K562 (cell line): ENCODE measurements at regions not wholly inside any gene's neighbourhood (a gene's known extent, or its start where the extent isn't known, plus 50 kb on each side); places are given as distances from the start of the nearest gene placed in this dataset.

Experiments used
- ATAC-seq: fragments of 200-7000 bp; cut with Tn5 transposase; 3 replicates; pipeline ENCODE4 v1.9.1; 2020; ENCODE audit warnings: moderate library complexity
- BruUV-seq: library from RNA; stranded (reverse); fragments of 400-500 nt; replicated peaks from 2 replicates; lab custom pipeline; 2021; lab: Mats Ljungman, UMichigan
- CTCF ChIA-PET: fragments of 300-600 bp; formaldehyde crosslinking; extraction: SDS; loops from one replicate; lab custom pipeline; 2021; ENCODE audit warnings: low intra/inter-chr PET ratio; lab: Yijun Ruan, JAX
- POLR2A ChIA-PET: fragments of 300-600, 350-650 bp; sonication (Branson Sonifier 250); formaldehyde crosslinking; extraction: SDS; loops from one replicate; lab custom pipeline; 2021; ENCODE audit warnings: antibody characterized with exemption, inconsistent platforms; lab: Yijun Ruan, JAX
- DNase-seq, 4 experiments: peaks; one replicate each; pipeline versions ENCODE4 v3.0.0 to v3.0.0-alpha.2; 2011 to 2018; ENCODE audit warnings: low spot score in 3 of 4, mixed read lengths in 3 of 4; ENCODE audit errors: extremely low read depth in 1 of 4
- FAIRE-seq: peaks from 2 replicates; lab custom pipeline; 2011; peaks lifted over from hg19 to GRCh38; lab: Jason Lieb, UNC
- H2AFZ ChIP-seq: 2 replicates; pipeline ENCODE4 v1.6.0; 2011; ENCODE audit warnings: low read depth, low read length, control low read depth, inconsistent platforms
- H3K27ac ChIP-seq: fragments of 200-600 bp; 3 replicates; pipeline ENCODE4 v1.8.0; 2011; ENCODE audit warnings: low read depth, mild to moderate bottlenecking, control low read depth, inconsistent platforms, low read length, moderate library complexity, mixed read lengths; ENCODE audit errors: extremely low read depth
- H3K27me3 ChIP-seq, 2 experiments: fragments of 300-600 bp in 1 of 2; 2 replicates in 1 of 2; 3 replicates in 1 of 2; pipeline versions ENCODE4 v1.6.0 to v1.8.0; 2011; ENCODE audit warnings: inconsistent platforms in 2 of 2, low read length in 2 of 2, mild to moderate bottlenecking in 1 of 2, mixed read lengths in 1 of 2, moderate library complexity in 1 of 2; ENCODE audit not compliant: control insufficient read depth in 2 of 2, insufficient read depth in 2 of 2
- H3K36me3 ChIP-seq: fragments of 300-600 bp; 3 replicates; pipeline ENCODE4 v1.8.0; 2011; ENCODE audit warnings: mild to moderate bottlenecking, low read length, inconsistent platforms; ENCODE audit not compliant: control insufficient read depth, insufficient read depth
- H3K4me1 ChIP-seq, 2 experiments: fragments of 200-600 bp in 1 of 2; replicated peaks in 1 of 2; 2 replicates in 1 of 2; 3 replicates in 1 of 2; pipeline versions ENCODE4 v1.5.1 to v1.8.0; 2011; ENCODE audit warnings: inconsistent platforms in 2 of 2, low read length in 2 of 2, mild to moderate bottlenecking in 1 of 2, mixed read lengths in 1 of 2, moderate library complexity in 1 of 2; ENCODE audit not compliant: control insufficient read depth in 2 of 2, insufficient read depth in 2 of 2
- H3K4me2 ChIP-seq: 2 replicates; pipeline ENCODE4 v1.6.1; 2011; ENCODE audit warnings: low read length, control low read depth, inconsistent platforms, mixed read lengths; ENCODE audit not compliant: insufficient read depth
- H3K4me3 ChIP-seq: fragments of 200-600 bp; sonication (generic), shearing (Covaris generic); 2 replicates; pipeline ENCODE4 v1.5.1; 2016; ENCODE audit warnings: control low read depth, inconsistent platforms
- H3K79me2 ChIP-seq: fragments of 200-600 bp; 3 replicates; pipeline ENCODE4 v1.8.0; 2011; ENCODE audit warnings: low read length, inconsistent platforms; ENCODE audit not compliant: control insufficient read depth, insufficient read depth
- H3K9ac ChIP-seq, 2 experiments: 2 replicates each; pipeline versions ENCODE4 v1.6.0 to v1.6.1; 2011; ENCODE audit warnings: low read depth in 2 of 2, low read length in 2 of 2, control low read depth in 1 of 2, inconsistent platforms in 1 of 2, mild to moderate bottlenecking in 1 of 2, mixed read lengths in 1 of 2; ENCODE audit not compliant: insufficient read depth in 1 of 2
- H3K9me1 ChIP-seq: one replicate; pipeline ENCODE4 v1.6.0; 2011; ENCODE audit warnings: inconsistent platforms, mild to moderate bottlenecking, low read length, moderate library complexity; ENCODE audit not compliant: control insufficient read depth, insufficient read depth
- H3K9me3 ChIP-seq: replicated peaks from 2 replicates; pipeline ENCODE4 v1.5.1; 2011; ENCODE audit warnings: low read depth, low read length, inconsistent platforms; ENCODE audit not compliant: control insufficient read depth, insufficient read depth
- H4K20me1 ChIP-seq: replicated peaks from 2 replicates; pipeline ENCODE4 v1.6.1; 2011; ENCODE audit warnings: low read length, inconsistent platforms, mixed read lengths; ENCODE audit not compliant: control insufficient read depth, insufficient read depth
- CHD2 ChIP-seq: IDR thresholded peaks from 2 replicates; pipeline ENCODE4 v1.6.1; 2011; ENCODE audit warnings: low read depth, low read length
- DDX20 ChIP-seq: fragments of 450-650 bp; IDR thresholded peaks from 2 replicates; pipeline ENCODE4 v1.6.1; 2016; ENCODE audit warnings: missing genetic modification characterization, low read depth, mild to moderate bottlenecking, missing compliant biosample characterization, moderate library complexity
- E2F8 ChIP-seq: fragments of 450-650 bp; IDR thresholded peaks from 2 replicates; pipeline ENCODE4 v1.7.1; 2018; ENCODE audit warnings: mild to moderate bottlenecking, low read depth; ENCODE audit not compliant: partially characterized antibody
- FIP1L1 ChIP-seq: fragments of 200-400 bp; formaldehyde crosslinking; IDR thresholded peaks from 2 replicates; pipeline ENCODE4 v1.6.1; 2018; ENCODE audit warnings: mild to moderate bottlenecking, low read depth, low read length; ENCODE audit not compliant: poor library complexity, severe bottlenecking
- GABPB2 ChIP-seq: fragments of 250-450 bp; sonication (Bioruptor Pico); conservative IDR thresholded peaks from 2 replicates; pipeline ENCODE4 v1.5.1; 2021; ENCODE audit warnings: mild to moderate bottlenecking
- HCFC1 ChIP-seq: IDR thresholded peaks from 2 replicates; pipeline ENCODE4 v1.6.1; 2012; ENCODE audit warnings: low read depth, low read length, improper control_type of control experiment
- HDAC3 ChIP-seq: fragments of 450-650 bp; IDR thresholded peaks from 2 replicates; pipeline ENCODE4 v1.6.1; 2018; ENCODE audit warnings: borderline replicate concordance, mild to moderate bottlenecking, moderate library complexity; ENCODE audit not compliant: partially characterized antibody
- L3MBTL2 ChIP-seq: fragments of 450-650 bp; IDR thresholded peaks from 2 replicates; pipeline ENCODE4 v1.6.1; 2016; ENCODE audit warnings: mild to moderate bottlenecking, moderate library complexity
- NCOA1 ChIP-seq: fragments of 450-650 bp; IDR thresholded peaks from 2 replicates; pipeline ENCODE4 v1.6.1; 2016; ENCODE audit warnings: low read depth
- POU5F1 ChIP-seq: fragments of 150-350 bp; IDR thresholded peaks from 2 replicates; pipeline ENCODE4 v1.6.1; 2014; ENCODE audit warnings: borderline replicate concordance, low read length, low read depth, mild to moderate bottlenecking; ENCODE audit not compliant: partially characterized antibody
- SAP30 ChIP-seq: fragments of 200-600 bp; sonication (generic); IDR thresholded peaks from 2 replicates; pipeline ENCODE4 v1.6.1; 2012; ENCODE audit warnings: borderline replicate concordance, low read depth, mild to moderate bottlenecking, moderate library complexity, low read length, control low read depth, inconsistent platforms; ENCODE audit not compliant: insufficient read depth, poor library complexity, severe bottlenecking
- ZFP30 ChIP-seq: fragments of 250-450 bp; sonication (Bioruptor Pico); IDR thresholded peaks from 2 replicates; pipeline ENCODE4 v1.8.0; 2022; ENCODE audit warnings: moderate library complexity, mild to moderate bottlenecking, inconsistent platforms, borderline replicate concordance
- ZNF165 ChIP-seq: fragments of 250-450 bp; sonication (Bioruptor Pico); IDR thresholded peaks from 2 replicates; pipeline ENCODE4 v1.4.0; 2020; ENCODE audit warnings: borderline replicate concordance
- ZNF444 ChIP-seq: fragments of 250-450 bp; sonication (Bioruptor Pico); IDR thresholded peaks from 2 replicates; pipeline ENCODE4 v1.4.0; 2020; ENCODE audit warnings: mild to moderate bottlenecking, moderate library complexity
- ZNF589 ChIP-seq: fragments of 200-800 bp; sonication (Bioruptor generic); IDR thresholded peaks from 2 replicates; pipeline ENCODE4 v1.6.1; 2016; ENCODE audit warnings: low read depth, missing genetic modification characterization, missing compliant biosample characterization
- ZNF76 ChIP-seq: fragments of 250-450 bp; sonication (Bioruptor Pico); IDR thresholded peaks from 2 replicates; pipeline ENCODE4 v1.4.0; 2020; ENCODE audit warnings: mild to moderate bottlenecking, moderate library complexity, borderline replicate concordance
- in situ Hi-C: fragments of 300-500 bp; cut with MboI; formaldehyde crosslinking; loops from 4 replicates; pipeline ENCODE4 v1.15.0; 2018; ENCODE audit warnings: inconsistent platforms, mixed read lengths
- intact Hi-C: fragments of 100-400 bp; cut with micrococcal nuclease; formaldehyde crosslinking; loops from 2 replicates; pipeline ENCODE4 v1.14.2; 2022
- TF ChIP-seq, protein P1 (sequence below), 2 experiments: fragments of 450-650 bp; conservative IDR thresholded peaks; 2 replicates each; pipeline ENCODE4 v1.6.1; 2017; ENCODE audit warnings: mild to moderate bottlenecking in 2 of 2, moderate library complexity in 2 of 2

- POLR2A ChIA-PET: no interaction called here
- intact Hi-C loops (no loop called here), in situ Hi-C loops (no loop called here)
- Histone ChIP-seq H3K36me3 (peaks cover 40% of the 10 kb centered on the region; the same call in 2 of the 3 replicates), H3K27ac (no peak overlapping the region), H3K9me3 (no peaks in the 10 kb centered on the region; the same call in none of the 2 replicates), H4K20me1 (no peaks in the 10 kb centered on the region), H2AFZ (no peak overlapping the region), H3K79me2 (peaks cover 76% of the 10 kb centered on the region), H3K4me3 (no peak overlapping the region), H3K4me1 (no peaks in the 10 kb centered on the region), H3K27me3 (no peaks in the 10 kb centered on the region), H3K4me2 (no peak overlapping the region)
- ATAC-seq (no peak), DNase-seq (no peak)
- BruUV-seq: no TSS peak
- TF ChIP-seq ZFP30 (CRISPR knock-in tag) (no peak), HDAC3 (no peak), GABPB2 (no peak), SAP30 (no peak), NCOA1 (no peak), DDX20 (no peak), ZNF444 (CRISPR knock-in tag) (no peak), L3MBTL2 (no peak), ZNF165 (no peak), CHD2 (no peak), HCFC1 (no peak), POU5F1 (no peak), FIP1L1 (no peak), ZNF589 (CRISPR knock-in tag) (no peak), ZNF76 (CRISPR knock-in tag) (no peak), E2F8 (no peak)
- TF ChIP-seq, protein P1, sequence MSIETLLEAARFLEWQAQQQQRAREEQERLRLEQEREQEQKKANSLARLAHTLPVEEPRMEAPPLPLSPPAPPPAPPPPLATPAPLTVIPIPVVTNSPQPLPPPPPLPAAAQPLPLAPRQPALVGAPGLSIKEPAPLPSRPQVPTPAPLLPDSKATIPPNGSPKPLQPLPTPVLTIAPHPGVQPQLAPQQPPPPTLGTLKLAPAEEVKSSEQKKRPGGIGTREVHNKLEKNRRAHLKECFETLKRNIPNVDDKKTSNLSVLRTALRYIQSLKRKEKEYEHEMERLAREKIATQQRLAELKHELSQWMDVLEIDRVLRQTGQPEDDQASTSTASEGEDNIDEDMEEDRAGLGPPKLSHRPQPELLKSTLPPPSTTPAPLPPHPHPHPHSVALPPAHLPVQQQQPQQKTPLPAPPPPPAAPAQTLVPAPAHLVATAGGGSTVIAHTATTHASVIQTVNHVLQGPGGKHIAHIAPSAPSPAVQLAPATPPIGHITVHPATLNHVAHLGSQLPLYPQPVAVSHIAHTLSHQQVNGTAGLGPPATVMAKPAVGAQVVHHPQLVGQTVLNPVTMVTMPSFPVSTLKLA (conservative IDR thresholded peaks at IDR 0.05): no peak
- TF ChIP-seq, all 486 proteins: peak for 0
- CTCF ChIA-PET: no interaction called here
- no peak for FAIRE-seq
- H3K9ac ChIP-seq: no peak overlapping the region
- no peaks in the 10 kb centered on the region for H3K9me1 ChIP-seq
Observed at GRCh38 chr4:126937342-126937741, 695.4 kb upstream of the INTU start.
